Neural crest cell (in vitro differentiated cells): ENCODE measurements at regions not wholly inside any gene's neighbourhood (a gene's known extent, or its start where the extent isn't known, plus 50 kb on each side); places are given as distances from the start of the nearest gene placed in this dataset.
"Not testable (repeated sequence)": the region's sequence is repeated elsewhere in the genome, so short reads cannot be mapped to it uniquely, and the experiment has no call there.

Experiments
- DNase-seq: peaks from one replicate; pipeline ENCODE4 v3.0.0; 2021; ENCODE audit warnings: low read depth, mixed read lengths, low spot score
- H3K27ac Mint-ChIP-seq: one replicate; pipeline ENCODE4 v1.8.0; 2021; ENCODE audit warnings: mild to moderate bottlenecking, mixed read lengths; ENCODE audit not compliant: unreplicated experiment
- H3K27me3 Mint-ChIP-seq: 2 replicates; pipeline ENCODE4 v1.8.0; 2021; ENCODE audit warnings: low read depth, mild to moderate bottlenecking, mixed read lengths
- H3K36me3 Mint-ChIP-seq: 2 replicates; pipeline ENCODE4 v1.8.0; 2021; ENCODE audit warnings: low read depth, mild to moderate bottlenecking, mixed read lengths
- H3K4me1 Mint-ChIP-seq: 2 replicates; pipeline ENCODE4 v1.8.0; 2021; ENCODE audit warnings: mixed read lengths
- H3K4me3 Mint-ChIP-seq: one replicate; pipeline ENCODE4 v1.8.0; 2021; ENCODE audit warnings: mild to moderate bottlenecking, mixed read lengths
- H3K9me3 Mint-ChIP-seq: 2 replicates; pipeline ENCODE4 v1.8.0; 2021; ENCODE audit warnings: mixed read lengths
- CTCF ChIP-seq: fragments of 200-600 bp; sonication (generic); conservative IDR thresholded peaks from 2 replicates; pipeline ENCODE4 v1.5.0; 2021; ENCODE audit warnings: antibody characterized with exemption, mild to moderate bottlenecking

GRCh38 chr9:106019702-106020101 lies 325.4 kb downstream of the TMEM38B start:
- peak overlapping the region; percentile 89 for H3K27ac Mint-ChIP-seq
- peaks cover 5% of the 10 kb centered on the region for H3K36me3 Mint-ChIP-seq
- H3K4me3 Mint-ChIP-seq, result peak overlapping the region; percentile 40
- H3K9me3 Mint-ChIP-seq, result peaks cover 10% of the 10 kb centered on the region
- DNase-seq, result peak; percentile 9
- no peak for TF ChIP-seq CTCF
- H3K4me1 Mint-ChIP-seq, result peaks cover 57% of the 10 kb centered on the region
- no peaks in the 10 kb centered on the region for H3K27me3 Mint-ChIP-seq

- Mint-ChIP-seq H3K36me3 (peaks cover 5% of the 10 kb centered on the region), H3K4me3 (peak overlapping the region; percentile 40)
Measured at GRCh38 chr9:106020186-106020585, 325.8 kb downstream of the TMEM38B start.

GRCh38 chr9:106023455-106023854 lies 329.1 kb downstream of the TMEM38B start:
- Mint-ChIP-seq H3K9me3 (no peaks in the 10 kb centered on the region), H3K4me1 (peaks cover 36% of the 10 kb centered on the region), H3K27me3 (no peaks in the 10 kb centered on the region), H3K4me3 (no peak overlapping the region), H3K36me3 (peaks cover 3% of the 10 kb centered on the region), H3K27ac (no peak overlapping the region)
- no peak for TF ChIP-seq CTCF
- no peak for DNase-seq

More at GRCh38 chr9:106020186-106020585, 325.8 kb downstream of the TMEM38B start:
- no peak for DNase-seq
- Mint-ChIP-seq H3K4me1 (peaks cover 57% of the 10 kb centered on the region), H3K27me3 (no peaks in the 10 kb centered on the region), H3K9me3 (peaks cover 10% of the 10 kb centered on the region), H3K27ac (peak overlapping the region; percentile 89)
- no peak for TF ChIP-seq CTCF

GRCh38 chr9:106025453-106025852 lies 331.1 kb downstream of the TMEM38B start:
- Mint-ChIP-seq H3K36me3 (peaks cover 6% of the 10 kb centered on the region), H3K27me3 (no peaks in the 10 kb centered on the region), H3K27ac (peak overlapping the region; percentile 28), H3K4me3 (no peak overlapping the region), H3K9me3 (peaks cover 5% of the 10 kb centered on the region), H3K4me1 (peaks cover 16% of the 10 kb centered on the region)
- no peak for DNase-seq
- no peak for TF ChIP-seq CTCF

GRCh38 chr9:106030146-106030545 lies 335.8 kb downstream of the TMEM38B start:
- not testable (repeated sequence) for H3K27ac Mint-ChIP-seq, DNase-seq, H3K27me3 Mint-ChIP-seq, H3K4me3 Mint-ChIP-seq
- Mint-ChIP-seq H3K9me3 (peaks cover 12% of the 10 kb centered on the region), H3K36me3 (peaks cover 10% of the 10 kb centered on the region), H3K4me1 (peaks cover 14% of the 10 kb centered on the region)

GRCh38 chr9:106032978-106033377 lies 338.6 kb downstream of the TMEM38B start:
- Mint-ChIP-seq H3K4me1 (peaks cover 10% of the 10 kb centered on the region), H3K27me3 (no peaks in the 10 kb centered on the region), H3K36me3 (peaks cover 10% of the 10 kb centered on the region), H3K9me3 (peaks cover 12% of the 10 kb centered on the region), H3K4me3 (no peak overlapping the region), H3K27ac (no peak overlapping the region)
- no peak for TF ChIP-seq CTCF
- no peak for DNase-seq
